ENCODE measurements at regions not wholly inside any gene's neighbourhood (a gene's known extent, or its start where the extent isn't known, plus 50 kb on each side); places are given as distances from the start of the nearest gene placed in this dataset.

DNA sequence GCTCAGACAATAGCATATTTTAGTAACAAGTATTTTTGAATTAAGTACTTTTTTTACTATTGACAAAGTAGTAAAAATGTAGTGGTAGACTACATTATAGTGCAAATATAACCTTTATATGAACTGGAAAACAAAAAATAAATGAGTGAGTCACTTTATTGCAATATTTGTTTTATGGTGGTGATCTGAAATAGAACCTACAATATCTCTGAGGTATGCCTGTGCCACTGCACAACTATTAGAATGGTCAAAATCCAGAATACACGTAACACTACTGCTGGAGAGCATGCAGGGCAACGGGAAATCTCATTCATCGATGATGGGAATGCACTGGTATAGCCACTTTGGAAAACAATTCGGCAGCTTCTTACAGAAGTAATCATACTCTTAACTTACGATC lies 349.0 kb upstream of the NCAM2 start:
- no peak overlapping the region for H3K4me3 ChIP-seq
- H3K27me3 ChIP-seq: no peaks in the 10 kb centered on the region
- H3K4me1 ChIP-seq: no peaks in the 10 kb centered on the region
- 91 to 100% methylated on average over 1 to 5 of the region's 5 CpGs for WGBS, 2 donors (ENCODE audit: low coverage in 1 of 2)
- ATAC-seq: no peak
- H3K9me3 ChIP-seq: no peaks in the 10 kb centered on the region
- H3K36me3 ChIP-seq: no peaks in the 10 kb centered on the region
- TF ChIP-seq CTCF (IDR thresholded peaks at IDR 0.05) (no peak), POLR2A (IDR thresholded peaks at IDR 0.05) (no peak), POLR2AphosphoS5 (IDR thresholded peaks at IDR 0.05) (no peak), EP300 (IDR thresholded peaks at IDR 0.05) (no peak)
- H3K27ac ChIP-seq: no peak overlapping the region

GRCh38 chr21:20652846-20653245 lies 345.4 kb upstream of the NCAM2 start:
- no peaks in the 10 kb centered on the region for H3K27me3 ChIP-seq
- WGBS, 2 donors (ENCODE audit: low coverage in 1 of 2): 85 to 92% methylated on average over 4 of the region's 4 CpGs
- no peaks in the 10 kb centered on the region for H3K36me3 ChIP-seq
- H3K4me1 ChIP-seq: no peaks in the 10 kb centered on the region
- no peak overlapping the region for H3K27ac ChIP-seq
- H3K4me3 ChIP-seq: no peak overlapping the region
- no peaks in the 10 kb centered on the region for H3K9me3 ChIP-seq
- ATAC-seq: no peak
- no peak for TF ChIP-seq POLR2AphosphoS5 (IDR thresholded peaks at IDR 0.05)

DNA sequence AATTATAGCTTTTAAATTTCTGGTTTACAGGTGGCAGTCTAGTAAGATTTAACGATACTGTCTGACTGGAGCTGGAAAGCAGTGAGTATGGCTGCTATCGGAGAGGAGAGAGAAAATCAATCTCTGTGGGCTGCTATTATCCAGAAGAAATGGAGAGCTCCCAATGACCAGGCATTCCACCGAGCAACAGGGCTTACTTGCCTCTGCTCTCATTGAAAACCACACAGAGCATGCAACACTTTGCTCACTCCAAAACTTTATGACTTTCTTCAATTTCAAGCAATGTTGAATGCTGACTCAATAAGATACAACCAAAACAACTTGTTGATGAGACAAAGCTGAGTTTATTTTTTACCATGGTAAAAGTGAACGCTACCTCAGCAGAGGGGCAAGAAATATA lies 337.0 kb upstream of the NCAM2 start:
- H3K4me3 ChIP-seq: no peak overlapping the region
- peaks cover 0 to 7% (median 0%) of the 10 kb centered on the region in 3 donors for H3K9me3 ChIP-seq
- no peak for ATAC-seq
- no peaks in the 10 kb centered on the region for H3K27me3 ChIP-seq
- H3K36me3 ChIP-seq: no peaks in the 10 kb centered on the region
- TF ChIP-seq POLR2AphosphoS5 (IDR thresholded peaks at IDR 0.05): no peak
- no peak for TF ChIP-seq CTCF (IDR thresholded peaks at IDR 0.05)
- TF ChIP-seq EP300 (IDR thresholded peaks at IDR 0.05): no peak
- TF ChIP-seq POLR2A (IDR thresholded peaks at IDR 0.05): no peak
- no peaks in the 10 kb centered on the region for H3K4me1 ChIP-seq
- no peak overlapping the region for H3K27ac ChIP-seq
- 56 to 60% methylated on average over 3 to 4 of the region's 4 CpGs for WGBS, 2 donors (ENCODE audit: low coverage in 1 of 2)

GRCh38 chr21:20661745-20662422 lies 336.3 kb upstream of the NCAM2 start:
- Histone ChIP-seq H3K36me3 (no peaks in the 10 kb centered on the region), H3K4me1 (no peaks in the 10 kb centered on the region), H3K9me3 (peaks cover 0 to 7% (median 0%) of the 10 kb centered on the region in 3 donors), H3K27me3 (no peaks in the 10 kb centered on the region), H3K4me3 (no peak overlapping the region), H3K27ac (no peak overlapping the region)
- TF ChIP-seq EP300 (IDR thresholded peaks at IDR 0.05): no peak
- TF ChIP-seq POLR2AphosphoS5 (IDR thresholded peaks at IDR 0.05): no peak
- TF ChIP-seq CTCF (IDR thresholded peaks at IDR 0.05): no peak
- TF ChIP-seq POLR2A (IDR thresholded peaks at IDR 0.05): no peak
- ATAC-seq: no peak

GRCh38 chr21:20662514-20662913 lies 335.7 kb upstream of the NCAM2 start:
- WGBS, 2 donors (ENCODE audit: low coverage in 1 of 2): 51 to 52% methylated on average over 2 of the region's 2 CpGs
- no peak for ATAC-seq
- Histone ChIP-seq H3K27ac (no peak overlapping the region), H3K36me3 (no peaks in the 10 kb centered on the region), H3K4me1 (no peaks in the 10 kb centered on the region), H3K9me3 (peaks cover 0 to 7% (median 0%) of the 10 kb centered on the region in 3 donors), H3K4me3 (no peak overlapping the region), H3K27me3 (no peaks in the 10 kb centered on the region)
- TF ChIP-seq POLR2AphosphoS5 (IDR thresholded peaks at IDR 0.05): no peak
- no peak for TF ChIP-seq EP300 (IDR thresholded peaks at IDR 0.05)
- TF ChIP-seq POLR2A (IDR thresholded peaks at IDR 0.05): no peak
- no peak for TF ChIP-seq CTCF (IDR thresholded peaks at IDR 0.05)

All from gastroesophageal sphincter (tissue), 4 donors.